HK-2 (cell line): ENCODE measurements at regions not wholly inside any gene's neighbourhood (a gene's known extent, or its start where the extent isn't known, plus 50 kb on each side); places are given as distances from the start of the nearest gene placed in this dataset.
"Not testable (repeated sequence)": the region's sequence is repeated elsewhere in the genome, so short reads cannot be mapped to it uniquely, and the experiment has no call there.

Source experiments
- DNase-seq: peaks from one replicate; pipeline ENCODE4 v3.0.0-alpha.2; 2018; ENCODE audit not compliant: unreplicated experiment

DNA sequence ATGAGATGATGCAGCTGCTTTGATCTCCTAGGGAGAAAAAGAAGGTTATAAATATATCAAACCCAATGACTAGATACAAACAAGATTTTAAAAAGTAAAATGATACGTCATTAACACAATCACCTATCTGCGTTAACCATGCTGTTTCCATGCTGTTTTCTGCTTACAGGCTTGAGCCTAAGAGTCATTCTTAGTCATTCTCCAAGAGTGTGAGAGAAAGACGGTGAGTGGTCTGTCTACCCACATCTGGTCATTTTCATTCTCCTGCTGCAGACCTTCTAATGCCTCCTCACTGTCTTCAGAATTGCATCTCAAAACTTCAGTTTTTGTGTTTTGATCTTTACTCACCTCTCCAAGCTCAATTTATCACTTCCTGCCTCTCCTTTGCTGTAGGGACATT, 98.0 kb upstream of the ELMO1 start:
- DNase-seq = no peak

DNA sequence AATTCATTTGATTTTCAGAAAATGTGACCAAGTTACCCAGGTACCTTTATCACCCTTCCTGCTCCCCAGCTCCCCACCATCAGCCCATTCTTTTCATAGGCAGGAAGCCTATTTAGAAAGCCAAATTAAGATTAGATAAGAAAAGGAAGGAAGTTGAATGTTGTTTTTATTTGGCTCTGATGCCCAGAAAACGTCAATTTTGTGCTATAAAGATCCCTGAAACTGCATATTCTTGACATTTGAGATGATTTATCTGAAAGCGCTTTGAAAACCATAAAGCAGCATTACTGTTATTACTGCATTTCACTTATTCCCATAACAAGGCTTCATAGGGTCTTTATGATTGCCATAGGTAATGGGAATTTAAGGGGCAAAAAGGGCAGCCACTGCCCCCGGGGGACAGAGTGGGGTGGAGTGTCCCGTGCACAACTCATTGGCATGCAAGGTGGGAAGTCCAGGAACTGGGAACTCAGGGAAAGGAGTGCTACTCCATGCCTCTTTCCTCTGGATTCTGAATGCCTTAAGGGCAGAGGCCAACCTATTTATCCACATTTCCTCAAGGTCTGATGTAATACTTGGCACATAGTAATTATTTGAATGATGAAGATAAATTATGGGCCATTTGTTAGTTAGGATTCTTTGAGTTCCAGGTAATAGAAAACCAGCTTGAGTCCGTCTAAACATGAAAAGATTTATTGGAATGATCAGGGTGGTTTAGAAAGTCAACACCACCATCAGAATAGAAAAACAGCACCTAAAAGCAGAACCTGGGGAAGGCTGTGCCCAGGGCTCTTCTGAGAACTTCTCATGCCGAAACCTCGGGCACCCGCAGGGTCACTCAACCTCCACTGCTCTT, 100.6 kb upstream of the ELMO1 start:
- no peak for DNase-seq

DNA sequence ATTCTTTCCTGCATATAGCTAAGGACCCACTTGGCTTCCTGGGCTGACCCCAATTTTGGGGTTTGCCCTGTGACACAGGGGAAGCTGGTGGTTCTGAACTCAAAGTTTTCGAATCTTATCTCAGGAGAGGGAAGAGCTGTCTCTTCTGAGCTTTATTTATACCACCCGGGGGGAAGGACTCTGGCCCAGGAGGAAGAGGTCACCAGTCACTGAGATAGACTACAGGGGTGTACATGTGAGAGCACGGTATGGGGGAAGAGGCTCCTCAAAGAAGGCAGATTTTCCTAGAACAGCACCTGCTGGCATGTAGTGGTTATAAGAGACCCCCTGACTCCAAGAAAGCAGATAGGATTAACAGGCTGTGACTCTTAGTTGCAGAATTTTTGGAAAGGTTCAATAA, 101.8 kb upstream of the ELMO1 start:
- no peak for DNase-seq

DNA sequence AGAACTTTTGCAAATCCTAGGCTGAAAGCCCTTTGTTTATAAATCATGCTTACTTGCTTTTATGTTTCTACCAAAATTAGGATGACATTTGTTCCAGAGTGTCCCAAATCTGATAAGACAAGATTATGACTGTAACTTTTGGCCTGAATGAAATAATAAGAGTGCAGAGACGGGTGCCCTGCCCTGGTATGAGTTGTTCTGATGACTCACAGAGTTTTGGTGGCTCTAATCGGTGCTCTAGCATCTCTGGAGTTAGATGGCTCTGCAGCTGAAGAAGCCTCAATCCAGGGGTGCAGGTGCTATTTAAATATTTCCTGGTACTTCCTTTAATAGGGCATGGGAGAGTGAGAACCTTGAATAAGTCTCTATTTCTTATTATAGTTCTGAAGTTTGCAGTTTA, 102.2 kb upstream of the ELMO1 start:
- no peak for DNase-seq

DNA sequence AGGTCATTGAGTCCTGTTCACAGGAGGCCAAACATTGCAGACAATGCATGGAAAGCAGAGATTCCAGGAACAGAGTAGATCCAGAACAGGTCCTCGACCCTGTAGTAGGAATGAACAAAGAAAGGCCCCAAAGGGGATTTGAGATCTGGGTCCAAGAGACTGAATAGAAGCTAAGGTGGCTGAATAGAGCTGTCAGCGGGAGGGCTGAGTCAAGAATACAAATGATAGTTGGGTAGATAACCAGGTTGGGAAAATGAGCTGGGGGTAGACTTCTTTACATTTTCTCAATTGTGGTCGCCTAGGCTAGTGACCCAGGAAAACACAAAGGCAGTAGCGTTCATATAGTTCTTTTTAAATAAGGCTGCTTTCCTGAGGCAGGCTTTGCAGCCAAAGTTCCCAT, 103.4 kb upstream of the ELMO1 start:
- no peak for DNase-seq

DNA sequence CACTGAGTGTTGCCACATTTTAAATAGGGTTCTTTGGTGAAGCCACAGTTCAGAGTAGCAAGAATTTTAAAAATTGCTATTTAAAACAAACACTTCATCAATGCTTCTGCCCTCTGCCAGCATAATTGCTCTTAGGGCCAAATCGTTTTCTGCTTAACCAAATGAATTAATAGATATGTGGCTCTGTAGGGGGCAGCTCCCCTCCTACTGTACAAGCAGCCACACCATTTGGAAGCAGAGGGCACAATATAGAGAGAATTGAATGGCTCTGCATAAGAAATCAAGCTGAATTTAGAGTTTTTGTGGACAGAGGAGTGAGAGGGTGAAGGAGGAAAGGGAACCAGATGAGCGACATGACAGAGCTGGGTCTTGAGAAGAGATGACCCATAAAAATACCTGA, 103.8 kb upstream of the ELMO1 start:
- not testable (repeated sequence) for DNase-seq

DNA sequence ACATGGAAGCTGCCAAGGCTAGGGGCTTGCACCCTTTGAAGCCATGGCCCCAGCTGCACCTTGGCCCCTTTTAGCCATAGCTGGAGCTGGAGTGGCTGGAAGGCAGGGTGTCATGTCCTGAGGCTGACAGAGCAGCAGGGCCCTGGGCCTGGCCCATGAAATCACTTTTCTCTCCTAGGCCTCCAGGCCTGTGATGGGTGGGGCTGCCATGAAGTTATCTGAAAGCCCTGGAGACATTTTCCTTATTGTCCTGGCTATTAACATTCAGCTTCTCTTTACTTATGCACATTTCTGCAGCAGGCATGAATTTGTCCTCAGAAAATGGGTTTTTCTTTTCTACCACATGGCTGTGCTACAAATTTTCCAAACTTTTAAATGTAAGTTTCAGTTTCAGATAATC, 106.9 kb upstream of the ELMO1 start:
- no peak for DNase-seq

DNA sequence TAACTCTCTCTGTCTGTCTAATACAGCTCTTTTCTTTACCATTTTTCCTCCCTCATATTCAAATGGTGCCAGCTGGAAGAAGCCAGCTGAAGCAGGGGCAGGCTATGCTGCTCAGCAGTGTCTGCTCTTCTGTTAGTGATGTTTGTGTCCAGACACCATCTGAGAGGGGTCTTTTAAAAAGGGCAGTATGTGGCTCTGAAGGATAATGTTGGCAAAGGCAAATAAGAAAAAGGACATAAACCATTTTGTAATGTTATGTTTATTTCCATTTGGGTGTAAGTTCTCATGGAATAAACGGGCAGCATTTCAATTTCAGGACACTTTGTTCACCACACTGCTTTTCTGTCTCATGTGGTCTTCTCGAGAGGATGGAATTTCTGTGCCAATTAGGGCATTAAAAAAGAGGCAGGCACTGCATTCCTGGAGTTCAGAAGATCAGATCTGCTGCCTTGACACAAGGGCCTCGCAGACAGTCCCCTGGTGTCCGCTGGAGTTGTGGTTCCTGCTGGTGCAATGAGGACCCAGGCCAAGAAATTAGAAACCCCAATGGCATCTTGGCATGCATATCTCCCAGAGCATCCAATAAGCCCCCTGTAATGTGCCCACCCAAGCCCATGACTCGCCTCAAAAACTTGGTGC, 109.0 kb upstream of the ELMO1 start:
- DNase-seq = no peak

DNA sequence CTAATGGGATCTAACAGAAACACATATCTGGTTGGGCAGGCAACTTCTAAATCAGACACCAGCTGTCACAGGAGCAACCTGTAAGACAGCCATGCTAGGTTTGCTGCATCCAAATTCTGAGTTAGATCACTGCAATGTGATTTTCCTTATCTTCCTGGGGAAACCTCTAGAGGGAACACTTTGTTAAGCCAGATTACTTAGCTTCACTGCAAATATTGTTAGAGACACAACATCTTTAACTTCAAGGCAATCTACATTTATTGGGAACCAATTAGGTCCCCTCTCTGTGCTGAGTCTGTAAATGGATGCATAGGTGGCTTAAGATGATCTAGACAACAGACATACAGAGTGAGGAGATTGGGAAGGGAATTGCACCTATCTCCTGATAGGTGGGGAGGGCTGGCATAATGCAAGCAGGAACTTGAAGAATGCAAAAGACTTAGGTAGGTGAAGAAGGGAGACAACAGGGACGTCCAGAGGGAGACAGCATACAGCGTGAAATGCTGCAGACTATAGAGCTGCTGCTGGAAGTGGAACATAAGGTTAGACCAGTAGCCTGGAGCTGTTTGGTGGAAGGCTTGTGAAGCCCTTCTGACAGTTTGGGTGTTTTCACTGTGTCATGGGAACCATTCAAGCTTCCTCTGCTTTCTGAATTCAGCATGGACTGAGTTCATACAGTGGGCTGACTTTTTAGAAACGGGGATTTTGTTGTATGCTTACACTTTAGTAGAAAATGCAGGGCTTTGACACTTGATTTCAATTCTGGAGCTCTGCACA, 109.8 kb upstream of the ELMO1 start:
- no peak for DNase-seq

DNA sequence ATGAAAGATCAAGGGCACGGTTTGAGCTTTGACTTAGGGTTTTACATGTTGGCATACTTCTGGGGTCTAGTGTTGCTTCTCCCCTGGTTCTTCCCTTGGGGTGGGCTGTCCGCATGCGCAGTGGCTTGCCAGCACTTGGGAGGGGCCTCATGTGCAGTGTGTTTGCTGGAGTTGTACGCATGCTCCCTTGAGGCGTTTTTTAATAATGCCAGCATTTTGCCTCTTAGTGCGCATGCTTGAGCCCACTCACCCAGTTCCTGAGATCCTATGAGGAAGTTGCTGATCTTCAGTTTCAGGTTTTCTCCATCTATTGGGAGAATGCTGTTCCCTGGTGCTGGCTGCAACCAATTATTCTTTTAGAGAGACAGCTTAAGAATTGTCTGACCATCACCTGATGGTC, 113.4 kb upstream of the GPR141 start:
- no peak for DNase-seq

DNA sequence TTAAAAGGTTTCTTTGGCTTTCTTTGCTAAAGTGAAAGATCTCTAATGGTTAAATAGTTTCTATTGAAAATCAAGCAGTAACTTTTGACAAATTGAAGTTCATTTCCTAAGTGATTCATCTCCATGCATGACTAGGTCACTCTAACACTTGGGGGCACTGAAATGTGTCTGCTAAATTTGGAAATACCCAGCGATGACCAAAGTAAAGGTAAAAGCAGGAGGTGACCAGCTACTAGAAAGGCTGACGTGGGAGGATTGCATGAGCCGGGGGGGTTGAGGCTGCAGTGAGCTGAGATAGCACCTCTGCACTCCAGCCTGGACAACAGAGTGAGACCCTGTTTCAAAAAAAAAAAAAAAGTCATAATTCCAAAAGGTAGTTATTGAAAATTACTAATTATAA, 111.8 kb upstream of the GPR141 start:
- peak; percentile 2 for DNase-seq

DNA sequence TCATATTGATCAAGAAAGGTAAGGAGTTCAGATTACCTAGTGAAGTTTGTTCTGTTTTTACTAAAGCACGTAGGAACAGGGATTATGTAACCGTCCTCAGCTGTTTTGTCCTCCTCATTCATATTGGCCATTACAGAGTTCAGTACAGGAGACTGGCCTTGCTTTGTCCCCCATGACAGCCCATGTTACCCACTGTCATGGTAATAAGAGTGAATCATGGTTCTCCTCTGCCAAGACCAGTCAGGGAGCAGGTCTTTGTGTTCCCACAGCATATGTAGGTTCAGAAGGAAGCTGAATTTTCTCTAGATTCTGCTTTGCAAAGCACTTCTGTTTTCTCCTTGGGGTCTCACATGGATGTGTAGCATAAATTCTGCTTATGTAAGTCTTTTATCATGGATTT, 106.2 kb upstream of the GPR141 start:
- DNase-seq = no peak

DNA sequence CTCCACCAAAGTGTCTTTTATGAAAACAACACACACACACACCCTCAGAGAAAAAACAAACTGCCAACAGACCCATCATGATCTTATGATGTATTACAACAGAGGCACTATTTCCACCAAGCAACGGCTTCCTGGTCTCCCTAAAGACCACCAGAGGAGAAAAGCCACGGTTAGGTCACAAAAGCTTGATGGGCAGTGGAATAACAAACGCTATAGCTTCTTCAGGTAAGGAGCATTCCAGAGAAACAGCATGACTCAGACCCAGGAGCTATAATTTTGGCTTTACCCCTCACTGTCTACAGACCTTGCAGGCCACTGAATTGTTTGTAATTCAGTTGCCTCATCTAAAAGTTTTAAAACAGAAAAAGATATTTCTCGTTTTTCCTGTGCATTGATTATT, 105.7 kb upstream of the GPR141 start:
- no peak for DNase-seq

DNA sequence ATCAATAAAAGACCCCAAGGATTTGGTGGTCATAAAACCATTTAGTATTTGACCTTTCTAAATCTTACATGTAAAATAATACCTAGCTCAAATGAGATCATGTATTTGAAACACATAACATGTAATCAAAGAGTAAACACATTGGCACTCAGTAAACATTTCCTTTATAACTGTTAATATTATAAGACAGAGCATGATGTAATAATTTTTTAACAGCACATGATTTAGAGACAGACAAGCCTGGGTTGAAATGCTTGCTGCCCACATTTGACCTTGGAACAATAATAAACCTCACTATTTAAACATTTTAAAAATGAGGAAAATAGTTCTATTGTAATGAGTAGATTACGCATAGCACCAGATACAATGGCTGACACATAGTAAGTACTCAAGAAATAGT, 105.2 kb upstream of the GPR141 start:
- no peak for DNase-seq

DNA sequence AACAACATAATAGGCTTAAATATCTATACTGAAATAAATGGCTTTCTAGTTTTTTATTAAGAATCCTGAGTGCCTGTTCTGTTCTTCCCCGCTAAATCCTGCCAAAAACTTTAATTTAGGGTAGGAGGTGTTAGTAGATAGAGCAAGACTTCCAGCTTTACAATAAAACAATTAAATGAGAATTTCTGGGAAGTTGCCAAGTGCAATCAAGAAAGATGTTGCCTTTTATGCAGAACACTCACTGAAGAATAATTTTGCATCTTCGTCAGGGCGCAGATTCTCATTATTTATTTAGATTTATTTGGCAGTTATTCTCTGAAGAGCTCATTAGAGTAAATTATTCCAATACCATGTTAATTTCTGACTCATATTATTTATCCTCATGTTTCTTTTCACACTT, 103.2 kb upstream of the GPR141 start:
- no peak for DNase-seq

DNA sequence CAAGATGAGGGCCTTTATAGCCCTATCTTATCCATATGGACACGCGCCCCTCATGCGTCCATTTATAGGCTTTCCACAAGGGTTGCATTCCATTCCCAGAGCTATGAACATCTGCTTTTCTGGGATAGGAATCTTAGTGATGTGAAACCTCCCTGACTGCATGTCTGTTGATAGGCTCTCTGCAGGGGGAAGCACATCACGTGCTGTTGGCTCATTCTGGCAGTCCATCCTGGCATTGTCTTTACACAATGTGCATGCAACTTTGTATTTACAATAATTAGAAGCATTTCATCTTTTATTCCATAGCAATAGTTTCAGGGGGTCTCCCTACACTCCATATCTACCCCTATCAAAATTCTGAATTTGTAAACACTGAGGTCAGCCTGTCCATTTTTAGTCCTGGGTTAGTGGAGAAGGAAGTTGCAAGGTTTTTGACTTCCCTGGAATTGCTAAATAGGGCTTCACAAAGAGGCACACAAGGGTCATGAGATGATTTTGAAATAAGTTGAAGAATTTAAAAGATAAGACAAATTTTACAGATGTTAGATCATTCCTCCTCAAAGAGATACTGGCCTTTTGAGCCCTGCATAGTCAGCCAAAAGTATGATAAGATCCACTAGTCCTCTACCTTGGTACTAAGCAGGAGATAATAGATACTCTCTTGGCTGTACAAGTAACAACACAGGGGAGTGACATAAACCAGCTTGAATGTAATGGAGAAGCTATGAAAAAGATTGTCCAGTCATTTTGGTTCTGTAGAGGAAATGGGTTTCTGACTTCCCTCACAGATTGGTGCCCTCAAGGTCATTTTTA, 98.7 kb upstream of the GPR141 start:
- not testable (repeated sequence) for DNase-seq

DNA sequence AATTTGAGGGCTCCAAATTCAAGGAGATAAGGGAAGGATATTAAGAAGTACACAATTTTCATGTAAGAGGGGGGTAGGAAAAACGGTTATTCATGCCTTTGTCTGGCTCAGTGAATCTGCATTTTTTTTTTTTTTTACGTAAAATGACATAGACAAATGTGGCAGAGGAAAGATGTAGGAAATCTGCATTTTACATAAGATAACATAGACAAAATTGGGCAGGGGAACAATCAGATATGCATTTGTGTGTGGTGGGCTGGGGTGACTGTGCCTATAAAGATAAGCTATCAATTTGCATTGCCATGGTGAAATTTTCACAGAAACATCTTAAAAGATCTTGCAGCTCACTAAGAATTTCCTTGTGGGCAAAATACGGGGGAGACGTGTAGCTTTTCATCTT, 92.7 kb upstream of the GPR141 start:
- DNase-seq = no peak

DNA sequence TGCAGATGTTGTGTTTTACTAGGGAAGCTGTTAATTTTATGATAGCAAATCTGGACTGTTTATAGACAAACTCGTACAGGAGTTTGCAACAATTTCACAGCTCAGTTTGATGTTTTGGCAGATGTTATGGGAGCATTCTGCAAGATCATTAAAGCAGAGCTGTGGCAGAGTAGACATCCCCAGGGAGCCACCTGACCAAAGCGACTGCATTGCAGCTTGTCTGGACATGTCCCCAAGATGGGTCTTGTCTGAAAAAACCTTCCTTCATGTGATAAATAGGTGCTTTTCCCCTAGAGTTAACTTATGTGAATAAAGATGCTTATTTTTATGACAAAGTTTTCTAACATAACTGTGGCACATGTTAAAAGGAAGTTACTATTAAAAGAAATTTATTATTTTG, 91.2 kb upstream of the GPR141 start:
- DNase-seq = no peak

DNA sequence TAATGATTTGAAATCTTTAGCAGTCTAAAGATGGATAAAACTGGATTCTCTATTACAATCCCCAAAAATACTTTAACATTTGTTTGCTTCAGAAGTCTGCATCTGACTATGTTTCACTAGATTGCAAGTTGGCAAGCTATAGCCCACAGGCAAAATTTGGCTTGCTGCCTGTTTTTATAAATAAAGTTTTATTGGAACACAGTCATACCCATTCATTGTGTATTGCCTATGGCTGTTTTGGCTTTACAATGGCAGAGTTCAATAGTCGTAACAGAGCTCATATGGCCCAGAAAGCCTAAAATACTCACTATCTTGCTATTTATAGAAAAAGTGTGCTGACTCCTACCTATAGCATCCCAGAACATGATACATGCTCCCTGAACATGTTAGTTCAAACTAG, 89.0 kb upstream of the GPR141 start:
- DNase-seq = no peak

DNA sequence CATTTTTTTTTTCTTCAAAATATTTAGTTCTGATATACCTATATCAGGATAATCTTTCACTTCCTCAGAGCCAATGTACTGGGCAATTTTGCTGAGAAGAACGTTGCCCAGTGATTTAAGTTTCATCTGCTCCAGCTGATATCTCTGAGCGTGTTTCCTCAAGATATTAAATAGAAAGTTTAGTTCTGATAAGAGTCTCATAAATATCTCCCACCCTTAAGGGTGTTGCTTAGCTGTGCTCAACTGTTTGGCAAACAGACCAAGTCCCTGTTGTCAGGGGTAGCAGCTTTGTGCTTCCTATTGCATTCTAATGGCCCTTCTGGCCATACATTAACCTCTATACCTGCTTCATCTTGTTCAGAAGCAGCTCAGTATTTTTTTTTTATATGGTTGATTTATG, 84.7 kb upstream of the GPR141 start:
- DNase-seq = no peak

DNA sequence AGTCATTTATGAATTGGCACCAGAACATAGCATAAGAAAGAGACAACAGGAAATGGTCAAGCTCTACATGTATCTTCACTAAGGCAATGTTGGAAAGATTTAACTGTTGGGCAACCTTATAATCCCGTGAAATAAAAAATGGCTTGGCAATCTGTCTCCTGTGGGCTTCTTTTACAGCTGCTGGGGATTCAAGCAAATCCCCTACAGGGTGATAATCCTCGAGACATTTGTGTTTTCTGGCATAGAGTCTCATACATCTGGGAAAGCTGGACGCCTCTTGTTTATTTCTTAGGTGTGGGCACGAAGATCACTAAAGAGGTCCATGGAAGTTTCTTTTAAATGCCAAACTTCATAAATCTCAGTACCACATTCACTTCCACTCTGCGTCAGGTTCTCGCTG, 82.2 kb upstream of the GPR141 start:
- DNase-seq = no peak

DNA sequence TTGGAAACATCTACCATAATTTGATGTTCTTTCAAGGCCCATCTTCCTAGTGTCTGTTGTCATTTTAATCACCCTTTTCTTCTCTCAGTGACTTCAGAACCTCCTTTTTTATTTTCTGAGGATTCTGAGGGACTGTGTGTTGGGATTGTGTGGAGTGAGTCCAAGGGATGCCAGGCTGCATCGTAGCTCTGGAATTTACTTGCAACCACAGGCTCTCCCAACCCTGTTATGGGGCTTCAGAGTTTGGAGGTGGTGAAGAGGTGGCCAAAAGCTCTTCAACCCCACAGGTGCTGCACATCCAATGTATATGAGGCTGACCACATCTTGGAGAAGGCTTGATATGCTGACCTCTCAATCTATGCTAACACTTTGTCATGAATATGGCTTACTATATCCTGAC, 79.5 kb upstream of the GPR141 start:
- no peak for DNase-seq
